Activated CD4-positive, alpha-beta T cell treated with anti-CD3 and anti-CD28 coated beads, Interleukin-2, amount 50 U/mL, for 16 hours (primary cell): ENCODE measurements at regions not wholly inside any gene's neighbourhood (a gene's known extent, or its start where the extent isn't known, plus 50 kb on each side); places are given as distances from the start of the nearest gene placed in this dataset.
A peak's percentile ranks its signal among the peaks of the same experiment; 100 is the strongest.

Source experiments
- DNase-seq: peaks from one replicate; pipeline ENCODE4 v3.0.0-alpha.2; 2020

GRCh38 chr6:14031516-14031915 lies 86.1 kb upstream of the CD83 start:
- DNase-seq: no peak

GRCh38 chr6:14035071-14035847 lies 82.3 kb upstream of the CD83 start:
- no peak for DNase-seq

DNA sequence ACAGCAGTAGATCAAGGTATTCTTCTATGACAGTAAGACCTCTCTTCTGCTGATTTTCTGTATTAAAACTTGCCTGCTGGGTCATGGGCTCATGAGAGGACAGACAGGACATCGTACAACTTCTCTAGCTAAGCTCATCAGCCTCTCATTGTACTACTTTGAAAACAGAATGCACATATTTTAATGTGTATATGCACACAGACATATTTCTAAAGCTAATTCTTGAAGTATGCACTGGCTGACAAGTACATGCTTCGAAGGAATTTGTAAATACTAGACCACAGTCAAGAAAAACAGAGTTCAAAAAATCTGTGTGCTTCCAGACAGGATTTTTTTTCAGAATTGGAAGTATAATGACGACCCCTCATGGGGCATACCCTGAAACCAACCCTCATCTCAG lies 81.7 kb upstream of the CD83 start:
- DNase-seq: no peak

GRCh38 chr6:14036911-14037310 lies 80.7 kb upstream of the CD83 start:
- DNase-seq: no peak

GRCh38 chr6:14037402-14038277 lies 79.9 kb upstream of the CD83 start:
- DNase-seq: peak; percentile 49

- DNase-seq: peak; percentile 42
These were observed 78.8 kb upstream of the CD83 start for GRCh38 chr6:14038467-14039437.

GRCh38 chr6:14040042-14040441 lies 77.5 kb upstream of the CD83 start:
- DNase-seq: no peak

DNA sequence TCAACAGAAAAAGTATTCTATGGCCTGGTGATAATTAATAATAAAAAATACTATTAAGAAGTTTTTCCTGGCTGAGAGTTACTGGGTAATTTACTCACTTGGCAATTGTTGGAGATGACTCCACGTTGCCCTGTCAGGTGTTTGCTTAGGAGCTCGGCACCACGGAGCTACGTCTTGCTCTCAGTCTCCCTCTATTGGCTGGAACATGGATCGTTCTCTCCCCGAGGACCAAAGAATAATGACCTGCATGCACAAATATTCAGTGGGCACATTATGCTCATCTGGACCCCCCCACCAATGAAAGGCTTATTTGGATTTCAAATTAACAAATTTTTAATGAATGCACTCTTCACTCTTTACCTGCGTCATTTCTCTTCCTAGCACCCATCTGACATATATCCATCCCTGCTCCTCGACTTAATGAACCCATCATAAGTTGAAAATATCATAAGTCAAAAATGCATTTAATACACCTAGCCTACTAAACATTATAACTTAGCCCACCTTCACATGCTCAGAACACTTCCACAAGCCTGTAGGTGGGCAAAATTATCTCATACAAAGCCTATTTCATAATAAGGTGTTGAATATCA lies 71.0 kb upstream of the CD83 start:
- peak; percentile 53 for DNase-seq

- DNase-seq: no peak
These were observed 70.3 kb upstream of the CD83 start for GRCh38 chr6:14047151-14047740.

- no peak for DNase-seq
These were observed 68.7 kb upstream of the CD83 start for GRCh38 chr6:14048837-14049236.

GRCh38 chr6:14051355-14051754 lies 66.2 kb upstream of the CD83 start:
- DNase-seq: no peak

DNA sequence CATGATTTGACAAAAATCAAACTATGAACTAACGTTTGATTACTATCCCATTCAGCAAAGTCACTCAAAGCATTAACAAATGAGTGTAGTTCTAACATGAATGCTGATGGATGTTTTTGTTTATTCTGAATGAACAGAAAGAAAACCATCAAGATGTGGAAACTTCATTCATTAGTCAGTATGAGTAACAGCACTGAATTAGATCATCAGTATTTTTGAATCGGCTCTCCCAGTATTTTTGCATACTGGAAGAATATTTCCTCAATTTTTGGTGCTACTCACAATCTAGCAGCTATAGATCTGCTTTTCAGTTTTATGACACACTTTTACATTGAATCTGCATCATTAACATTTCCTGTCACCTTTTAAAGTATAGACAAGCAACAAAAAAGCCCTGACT lies 63.8 kb upstream of the CD83 start:
- DNase-seq: no peak

- no peak for DNase-seq
These were observed 62.0 kb upstream of the CD83 start for GRCh38 chr6:14055541-14055940.

GRCh38 chr6:14058029-14058695 lies 59.4 kb upstream of the CD83 start:
- no peak for DNase-seq

DNA sequence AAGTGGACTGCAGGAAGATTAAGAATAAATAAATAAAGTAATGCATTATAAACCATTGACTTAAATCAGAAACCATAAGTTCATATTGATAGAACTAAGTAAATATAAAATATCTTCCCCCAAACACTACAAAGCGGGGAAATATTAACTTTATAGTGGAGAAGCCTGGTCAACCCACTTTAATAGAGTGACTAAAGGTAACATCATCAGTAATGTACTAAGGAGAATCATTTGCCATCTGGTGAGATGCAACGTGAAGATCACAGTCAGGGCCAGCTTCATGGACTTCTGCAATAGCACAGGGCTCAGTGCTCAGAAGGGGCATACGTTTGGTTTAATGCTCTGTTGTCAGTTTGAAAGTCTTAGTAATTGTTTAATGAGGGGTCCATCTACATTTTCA lies 58.8 kb upstream of the CD83 start:
- no peak for DNase-seq

DNA sequence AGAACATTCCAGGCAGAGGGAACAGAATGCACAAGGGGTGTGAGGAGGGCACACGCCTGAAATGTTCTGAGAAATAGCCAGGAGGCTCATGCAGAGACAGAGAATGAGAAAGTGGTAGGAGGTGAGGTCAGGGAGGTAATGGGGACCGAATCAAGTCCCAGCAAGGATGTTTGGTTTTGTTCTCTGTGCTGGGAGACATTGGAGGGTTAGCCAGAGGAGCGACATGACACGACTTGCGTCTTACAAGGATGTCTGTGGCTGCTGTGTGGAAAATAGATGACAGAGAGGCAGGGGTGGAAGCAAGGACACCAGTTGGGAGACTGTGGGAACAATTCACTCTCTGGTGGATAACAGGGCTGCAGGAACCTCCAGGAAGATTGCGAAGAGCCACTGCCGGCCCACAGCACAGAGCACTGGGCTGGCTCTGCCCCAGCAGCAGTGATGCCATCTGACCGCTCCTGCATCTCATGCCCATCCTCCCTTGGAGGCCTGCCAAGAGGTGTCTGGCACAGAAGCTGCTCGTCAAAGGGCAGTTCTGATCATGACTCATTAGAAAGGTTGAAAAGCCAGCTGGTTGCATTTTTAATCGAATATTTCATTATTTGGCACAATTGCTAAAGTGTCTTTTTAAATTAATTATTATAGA lies 57.7 kb upstream of the CD83 start:
- no peak for DNase-seq

DNA sequence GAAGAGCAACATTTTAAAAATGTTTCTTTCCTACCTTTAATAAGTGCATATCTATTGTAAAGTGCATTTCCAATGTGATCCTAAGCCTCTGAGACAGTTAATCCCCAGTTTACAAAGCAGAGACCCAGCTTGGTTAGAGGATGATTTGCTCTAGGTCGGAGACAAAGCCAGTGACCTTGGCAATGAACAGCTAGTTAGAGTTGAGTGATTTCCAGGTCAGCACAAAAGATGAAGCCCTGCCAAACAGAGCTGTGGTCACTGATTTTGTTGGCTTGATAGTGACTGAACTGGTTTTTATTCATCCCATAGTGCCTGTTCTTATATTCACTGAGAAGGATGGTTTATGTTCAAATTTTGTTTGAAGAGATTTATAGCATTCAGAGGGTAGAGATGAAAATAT lies 56.6 kb upstream of the CD83 start:
- no peak for DNase-seq

- no peak for DNase-seq
These were observed 55.9 kb upstream of the CD83 start for GRCh38 chr6:14061643-14062042.

DNA sequence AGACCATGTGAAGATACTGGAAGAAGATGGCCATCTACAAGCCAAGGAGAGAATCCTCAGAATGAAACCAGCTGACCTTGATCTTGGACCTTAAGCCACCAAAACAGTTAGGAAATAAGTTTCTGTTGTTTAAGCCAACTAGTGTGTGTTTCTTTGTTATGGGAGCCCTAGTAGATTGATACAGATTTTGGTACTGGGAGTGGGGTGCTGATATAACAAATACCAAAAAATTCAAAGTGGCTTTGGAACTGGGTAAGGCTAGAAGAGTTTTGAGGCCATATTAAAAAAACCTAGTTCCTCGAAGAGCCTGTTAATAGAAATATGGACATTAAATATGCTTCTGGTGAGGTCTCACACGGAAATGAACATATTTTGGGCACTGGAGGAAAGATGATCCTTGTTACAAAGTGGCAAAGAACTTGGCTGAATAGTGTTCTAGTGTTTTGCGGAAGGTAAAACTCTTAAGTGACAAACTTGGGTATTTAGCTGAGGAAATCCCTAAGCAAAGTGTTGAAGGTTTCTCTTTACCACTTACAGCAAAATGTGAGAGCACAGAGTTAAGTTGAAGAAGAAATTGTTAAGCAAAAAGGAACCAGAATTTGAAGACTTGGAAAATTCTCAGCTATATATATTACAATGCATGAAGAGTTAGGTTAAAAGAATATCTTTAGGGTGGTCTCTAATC lies 55.1 kb upstream of the CD83 start:
- DNase-seq: no peak

DNA sequence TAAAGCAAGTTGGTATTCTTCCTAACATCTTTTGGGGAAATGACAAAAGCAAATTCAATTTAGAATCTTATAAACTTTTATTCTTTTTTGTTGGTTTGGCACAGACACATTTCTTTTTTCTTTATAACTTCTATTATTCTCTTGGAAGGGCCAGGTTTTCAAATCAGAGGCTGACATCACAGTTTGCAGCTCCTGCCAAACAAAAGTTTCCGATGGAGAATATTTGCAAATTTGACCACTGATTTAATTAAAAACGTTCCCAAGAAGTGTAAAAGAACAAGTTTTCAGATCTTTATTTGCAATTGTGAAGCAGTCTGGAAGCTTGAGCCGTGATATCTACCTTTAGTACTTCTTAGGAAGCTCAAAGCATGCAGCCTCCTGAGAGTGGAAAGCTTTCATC lies 53.8 kb upstream of the CD83 start:
- no peak for DNase-seq

DNA sequence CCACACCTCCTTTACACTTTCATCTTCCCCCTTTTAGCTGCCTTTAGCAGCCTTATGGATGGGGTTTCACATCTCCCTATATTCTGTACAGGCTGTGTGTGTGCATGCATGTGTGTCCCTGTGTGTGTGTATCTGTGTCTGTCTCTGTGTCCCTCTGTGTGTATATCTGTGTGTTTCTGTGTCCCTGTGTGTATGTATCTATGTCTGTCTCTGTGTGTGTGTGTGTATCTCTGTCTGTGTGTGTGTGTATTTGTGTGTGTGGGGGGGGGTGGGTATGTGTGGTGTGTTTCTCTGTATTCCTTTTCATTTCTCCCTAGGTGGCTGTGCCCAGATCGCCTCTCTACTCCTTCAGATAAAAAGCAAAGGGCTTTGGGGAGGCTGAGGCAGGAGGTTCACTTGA lies 52.2 kb upstream of the CD83 start:
- DNase-seq: no peak
